ENCODE measurements at regions not wholly inside any gene's neighbourhood (a gene's known extent, or its start where the extent isn't known, plus 50 kb on each side); places are given as distances from the start of the nearest gene placed in this dataset.
"Not testable (repeated sequence)": the region's sequence is repeated elsewhere in the genome, so short reads cannot be mapped to it uniquely, and the experiment has no call there.

GRCh38 chr11:97772705-97773104 lies 1248.0 kb upstream of the CNTN5 start:
- Mint-ChIP-seq H3K4me1 (ENCODE audit: low read depth) (peaks cover 6% of the 10 kb centered on the region; the same call in 1 of the 2 replicates), H3K36me3 (ENCODE audit: low read depth) (no peaks in the 10 kb centered on the region), H3K27me3 (ENCODE audit: insufficient read depth) (no peaks in the 10 kb centered on the region), H3K9me3 (no peaks in the 10 kb centered on the region), H3K27ac (no peak overlapping the region), H3K4me3 (peak overlapping the region; percentile 29; the same call in 1 of the 2 replicates)
- TF ChIP-seq, protein P1, sequence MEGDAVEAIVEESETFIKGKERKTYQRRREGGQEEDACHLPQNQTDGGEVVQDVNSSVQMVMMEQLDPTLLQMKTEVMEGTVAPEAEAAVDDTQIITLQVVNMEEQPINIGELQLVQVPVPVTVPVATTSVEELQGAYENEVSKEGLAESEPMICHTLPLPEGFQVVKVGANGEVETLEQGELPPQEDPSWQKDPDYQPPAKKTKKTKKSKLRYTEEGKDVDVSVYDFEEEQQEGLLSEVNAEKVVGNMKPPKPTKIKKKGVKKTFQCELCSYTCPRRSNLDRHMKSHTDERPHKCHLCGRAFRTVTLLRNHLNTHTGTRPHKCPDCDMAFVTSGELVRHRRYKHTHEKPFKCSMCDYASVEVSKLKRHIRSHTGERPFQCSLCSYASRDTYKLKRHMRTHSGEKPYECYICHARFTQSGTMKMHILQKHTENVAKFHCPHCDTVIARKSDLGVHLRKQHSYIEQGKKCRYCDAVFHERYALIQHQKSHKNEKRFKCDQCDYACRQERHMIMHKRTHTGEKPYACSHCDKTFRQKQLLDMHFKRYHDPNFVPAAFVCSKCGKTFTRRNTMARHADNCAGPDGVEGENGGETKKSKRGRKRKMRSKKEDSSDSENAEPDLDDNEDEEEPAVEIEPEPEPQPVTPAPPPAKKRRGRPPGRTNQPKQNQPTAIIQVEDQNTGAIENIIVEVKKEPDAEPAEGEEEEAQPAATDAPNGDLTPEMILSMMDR (IDR thresholded peaks at IDR 0.05), result no peak
- no peak for DNase-seq

DNA sequence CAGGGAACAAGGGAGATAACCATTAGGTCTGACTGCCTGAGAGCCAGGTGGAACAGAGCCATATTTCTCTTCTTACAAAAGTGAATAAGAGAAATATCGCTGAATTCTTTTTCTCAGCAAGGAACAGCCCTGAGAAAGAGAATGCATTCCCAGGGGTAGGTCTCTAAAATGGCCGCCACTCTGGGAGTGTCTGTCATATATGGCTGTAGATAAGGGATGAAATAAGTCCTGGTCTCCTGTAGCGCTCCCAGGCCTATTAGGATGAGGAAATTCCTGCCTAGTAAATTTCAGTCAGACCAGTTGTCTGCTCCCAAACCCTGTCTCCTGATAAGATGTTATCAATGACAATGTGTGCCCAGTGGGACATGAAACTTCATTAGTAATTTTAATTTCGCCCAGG lies 1236.4 kb upstream of the CNTN5 start:
- H3K27me3 Mint-ChIP-seq (ENCODE audit: insufficient read depth); H3K27ac Mint-ChIP-seq; H3K4me3 Mint-ChIP-seq; H3K4me1 Mint-ChIP-seq (ENCODE audit: low read depth); DNase-seq: not testable (repeated sequence)
- H3K36me3 Mint-ChIP-seq (ENCODE audit: low read depth), result peaks cover 16% of the 10 kb centered on the region
- peaks cover 42% of the 10 kb centered on the region for H3K9me3 Mint-ChIP-seq

- Mint-ChIP-seq H3K27me3 (ENCODE audit: insufficient read depth) (peaks cover 6% of the 10 kb centered on the region), H3K36me3 (ENCODE audit: low read depth) (peaks cover 16% of the 10 kb centered on the region), H3K4me3 (no peak overlapping the region), H3K4me1 (ENCODE audit: low read depth) (no peaks in the 10 kb centered on the region), H3K9me3 (peaks cover 31% of the 10 kb centered on the region), H3K27ac (no peak overlapping the region)
- TF ChIP-seq, protein P1 (IDR thresholded peaks at IDR 0.05), result no peak
- DNase-seq, result no peak
Measured at GRCh38 chr11:97786961-97787360, 1233.8 kb upstream of the CNTN5 start.

DNA sequence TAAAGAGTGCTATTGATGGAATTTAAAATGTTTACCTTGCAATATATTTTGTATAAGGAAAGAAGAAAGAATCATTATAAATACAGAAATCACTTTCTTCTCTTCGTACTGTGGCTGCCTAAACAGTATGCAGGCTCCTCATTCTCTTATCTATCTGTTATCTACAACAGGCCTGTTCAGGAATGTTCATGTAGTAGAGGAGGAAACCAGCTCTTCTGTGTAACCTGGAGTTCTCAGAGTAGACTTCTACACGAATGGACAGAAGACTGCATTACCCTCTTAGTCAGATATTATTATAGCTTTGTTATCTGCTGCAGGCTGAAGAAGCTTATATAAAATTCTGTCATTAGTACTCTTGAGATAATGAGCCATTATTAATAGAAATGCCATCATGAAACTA lies 1225.9 kb upstream of the CNTN5 start:
- Mint-ChIP-seq H3K4me1 (ENCODE audit: low read depth) (peaks cover 11% of the 10 kb centered on the region; the same call in 1 of the 2 replicates), H3K36me3 (ENCODE audit: low read depth) (no peaks in the 10 kb centered on the region), H3K4me3 (no peak overlapping the region), H3K9me3 (no peaks in the 10 kb centered on the region), H3K27ac (no peak overlapping the region), H3K27me3 (ENCODE audit: insufficient read depth) (no peaks in the 10 kb centered on the region)
- TF ChIP-seq, protein P1 (IDR thresholded peaks at IDR 0.05), result no peak
- no peak for DNase-seq

DNA sequence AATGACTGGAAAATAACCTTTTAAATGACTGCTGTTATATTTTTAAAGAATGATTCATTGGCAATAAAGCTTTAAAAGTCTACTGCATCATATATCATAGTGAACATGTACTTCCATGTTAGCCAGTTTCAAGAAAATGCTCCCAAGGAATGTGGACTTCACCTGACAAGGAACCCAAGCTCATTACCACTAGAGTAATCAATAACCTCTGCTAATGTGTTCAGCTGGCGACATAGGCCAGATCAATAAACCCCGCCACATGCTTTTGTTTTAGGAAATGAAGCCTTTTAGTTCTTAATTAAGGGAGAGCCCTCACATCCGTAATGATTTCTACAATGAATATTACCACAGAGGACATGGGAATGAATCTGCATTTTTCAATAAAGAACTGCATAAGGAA lies 1219.9 kb upstream of the CNTN5 start:
- Mint-ChIP-seq H3K9me3 (no peaks in the 10 kb centered on the region), H3K4me1 (ENCODE audit: low read depth) (peaks cover 18% of the 10 kb centered on the region; the same call in 1 of the 2 replicates), H3K4me3 (no peak overlapping the region), H3K36me3 (ENCODE audit: low read depth) (no peaks in the 10 kb centered on the region), H3K27ac (no peak overlapping the region), H3K27me3 (ENCODE audit: insufficient read depth) (no peaks in the 10 kb centered on the region)
- DNase-seq, result no peak
- TF ChIP-seq, protein P1 (IDR thresholded peaks at IDR 0.05), result no peak

DNA sequence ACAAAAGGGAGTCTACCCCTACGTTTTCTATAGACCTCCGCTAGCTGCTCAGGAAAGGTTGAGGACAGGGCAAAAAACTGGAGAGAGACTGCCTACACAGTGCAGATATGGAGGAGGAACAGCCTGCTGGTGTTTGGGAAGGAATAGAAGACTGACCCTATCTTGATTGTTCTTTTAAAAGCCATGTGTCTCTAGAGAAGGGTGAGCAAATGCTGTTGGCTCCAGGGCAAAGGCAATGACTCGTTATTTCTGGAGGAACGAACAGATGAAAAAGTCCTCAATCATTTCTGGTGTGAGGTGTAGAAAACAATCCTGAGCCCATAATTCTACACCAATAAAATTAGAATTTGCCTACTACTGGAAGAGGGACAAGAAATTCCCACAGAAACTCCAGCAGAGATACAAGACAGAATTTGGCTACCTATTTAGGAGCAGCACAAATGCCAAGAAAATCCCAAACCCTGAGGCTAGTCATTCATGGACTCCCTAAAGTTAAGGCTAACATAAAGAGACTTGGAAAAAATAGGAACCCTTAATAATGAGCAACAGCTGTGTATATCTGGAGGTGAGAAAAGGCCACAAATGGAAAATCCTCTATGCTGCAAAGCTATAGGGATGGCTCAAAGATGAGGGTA lies 1206.3 kb upstream of the CNTN5 start:
- no peaks in the 10 kb centered on the region; the same call in 1 of the 2 replicates for H3K27me3 Mint-ChIP-seq (ENCODE audit: insufficient read depth)
- H3K4me1 Mint-ChIP-seq (ENCODE audit: low read depth), result peaks cover 26% of the 10 kb centered on the region
- no peaks in the 10 kb centered on the region; the same call in 1 of the 2 replicates for H3K36me3 Mint-ChIP-seq (ENCODE audit: low read depth)
- no peaks in the 10 kb centered on the region for H3K9me3 Mint-ChIP-seq
- TF ChIP-seq, protein P1 (IDR thresholded peaks at IDR 0.05), result no peak
- DNase-seq, result no peak
- peak overlapping the region; percentile 40 for H3K27ac Mint-ChIP-seq
- H3K4me3 Mint-ChIP-seq, result no peak overlapping the region
